Mucosa of gallbladder (tissue), 1 donor: ENCODE measurements at regions not wholly inside any gene's neighbourhood (a gene's known extent, or its start where the extent isn't known, plus 50 kb on each side); places are given as distances from the start of the nearest gene placed in this dataset.

ENCODE experiments used
- DNase-seq: peaks from one replicate; pipeline ENCODE4 v3.0.0-alpha.2; 2020; ENCODE audit warnings: low spot score
- donor health status: DM: no; HTN: no; CAD: no.

GRCh38 chr10:21326594-21327288 lies 198.7 kb downstream of the SKIDA1 start:
- DNase-seq, result no peak

GRCh38 chr10:21318540-21319167 lies 206.8 kb downstream of the SKIDA1 start:
- no peak for DNase-seq

- DNase-seq, result no peak
These were observed 207.6 kb downstream of the SKIDA1 start for GRCh38 chr10:21317902-21318301.

GRCh38 chr10:21315645-21316220 lies 209.7 kb downstream of the SKIDA1 start:
- peak; percentile 87 for DNase-seq

GRCh38 chr10:21314906-21315644 lies 210.4 kb downstream of the SKIDA1 start:
- DNase-seq, result peak; percentile 21

GRCh38 chr10:21314111-21314626 lies 211.3 kb downstream of the SKIDA1 start:
- no peak for DNase-seq

- DNase-seq, result no peak
These were observed 211.8 kb downstream of the SKIDA1 start for GRCh38 chr10:21313691-21314090.

GRCh38 chr10:21311426-21311825 lies 214.1 kb downstream of the SKIDA1 start:
- no peak for DNase-seq

- no peak for DNase-seq
These were observed 216.1 kb downstream of the SKIDA1 start for GRCh38 chr10:21309427-21309826.

- no peak for DNase-seq
These were observed 216.5 kb downstream of the SKIDA1 start for GRCh38 chr10:21308946-21309345.

GRCh38 chr10:21308018-21308417 lies 217.5 kb downstream of the SKIDA1 start:
- no peak for DNase-seq

- no peak for DNase-seq
These were observed 220.9 kb downstream of the SKIDA1 start for GRCh38 chr10:21304608-21305007.

- DNase-seq, result no peak
These were observed 221.3 kb downstream of the SKIDA1 start for GRCh38 chr10:21304198-21304597.

- DNase-seq, result no peak
These were observed 224.9 kb downstream of the SKIDA1 start for GRCh38 chr10:21300551-21300950.

- no peak for DNase-seq
These were observed 226.2 kb downstream of the SKIDA1 start for GRCh38 chr10:21299330-21299729.

- DNase-seq, result no peak
These were observed 226.8 kb downstream of the SKIDA1 start for GRCh38 chr10:21298701-21299100.

- DNase-seq, result no peak
These were observed 227.7 kb downstream of the SKIDA1 start for GRCh38 chr10:21297603-21298383.

- no peak for DNase-seq
These were observed 228.7 kb downstream of the SKIDA1 start for GRCh38 chr10:21296575-21297355.

- DNase-seq, result no peak
These were observed 231.7 kb downstream of the SKIDA1 start for GRCh38 chr10:21293518-21294356.
